ENCODE measurements at regions not wholly inside any gene's neighbourhood (a gene's known extent, or its start where the extent isn't known, plus 50 kb on each side); places are given as distances from the start of the nearest gene placed in this dataset.

DNA sequence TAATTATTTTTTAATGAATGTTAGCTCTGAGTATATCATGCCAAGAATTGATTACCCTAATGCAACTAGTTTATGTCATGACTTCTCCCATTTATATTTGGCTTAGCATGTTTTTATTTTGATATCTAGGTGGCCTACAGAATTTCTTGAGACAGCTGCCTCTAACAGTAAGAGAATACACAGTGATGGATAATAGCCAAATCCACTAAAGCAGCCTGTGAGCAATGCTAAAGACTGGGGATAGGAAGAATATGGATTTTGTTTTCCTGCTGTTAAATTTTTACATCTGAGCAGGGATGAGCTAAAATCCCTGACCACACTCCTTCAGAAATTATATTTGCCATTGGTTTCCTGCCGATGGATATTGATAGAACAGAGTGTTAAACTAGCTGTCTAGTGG is 149.3 kb upstream of the TGFBR2 start:
- H3K9me2 ChIP-seq (replicated peaks; ENCODE audit: control insufficient read depth, low read length), result no peaks in the 10 kb centered on the region
- H3K27me3 ChIP-seq (ENCODE audit: control insufficient read depth, low read length), result no peaks in the 10 kb centered on the region
- no peak overlapping the region for H3K4me3 ChIP-seq (ENCODE audit: low read length)
- no peaks in the 10 kb centered on the region for H3K36me3 ChIP-seq (ENCODE audit: control insufficient read depth, low read length)
- no peaks in the 10 kb centered on the region for H3K9me3 ChIP-seq (ENCODE audit: control insufficient read depth, insufficient read depth, low read length)
- TF ChIP-seq, protein P1, sequence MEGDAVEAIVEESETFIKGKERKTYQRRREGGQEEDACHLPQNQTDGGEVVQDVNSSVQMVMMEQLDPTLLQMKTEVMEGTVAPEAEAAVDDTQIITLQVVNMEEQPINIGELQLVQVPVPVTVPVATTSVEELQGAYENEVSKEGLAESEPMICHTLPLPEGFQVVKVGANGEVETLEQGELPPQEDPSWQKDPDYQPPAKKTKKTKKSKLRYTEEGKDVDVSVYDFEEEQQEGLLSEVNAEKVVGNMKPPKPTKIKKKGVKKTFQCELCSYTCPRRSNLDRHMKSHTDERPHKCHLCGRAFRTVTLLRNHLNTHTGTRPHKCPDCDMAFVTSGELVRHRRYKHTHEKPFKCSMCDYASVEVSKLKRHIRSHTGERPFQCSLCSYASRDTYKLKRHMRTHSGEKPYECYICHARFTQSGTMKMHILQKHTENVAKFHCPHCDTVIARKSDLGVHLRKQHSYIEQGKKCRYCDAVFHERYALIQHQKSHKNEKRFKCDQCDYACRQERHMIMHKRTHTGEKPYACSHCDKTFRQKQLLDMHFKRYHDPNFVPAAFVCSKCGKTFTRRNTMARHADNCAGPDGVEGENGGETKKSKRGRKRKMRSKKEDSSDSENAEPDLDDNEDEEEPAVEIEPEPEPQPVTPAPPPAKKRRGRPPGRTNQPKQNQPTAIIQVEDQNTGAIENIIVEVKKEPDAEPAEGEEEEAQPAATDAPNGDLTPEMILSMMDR (IDR thresholded peaks at IDR 0.05; ENCODE audit: low read depth, low read length, poor library complexity, severe bottlenecking), result no peak
- TF ChIP-seq EZH2phosphoT487 (IDR thresholded peaks at IDR 0.05; ENCODE audit: borderline replicate concordance, low read length), result no peak
- H3K79me2 ChIP-seq (ENCODE audit: control insufficient read depth, low read length), result no peaks in the 10 kb centered on the region
- no peaks in the 10 kb centered on the region for H3F3A ChIP-seq (ENCODE audit: control insufficient read depth, insufficient read depth)
- no peaks in the 10 kb centered on the region for H4K20me1 ChIP-seq (ENCODE audit: control insufficient read depth, insufficient read depth, low read depth, low read length)
- no peak overlapping the region for H3K27ac ChIP-seq (ENCODE audit: low read depth, low read length)
- H3K4me2 ChIP-seq (ENCODE audit: low read length), result no peak overlapping the region
- H3K4me1 ChIP-seq (ENCODE audit: control insufficient read depth, low read length), result no peaks in the 10 kb centered on the region

DNA sequence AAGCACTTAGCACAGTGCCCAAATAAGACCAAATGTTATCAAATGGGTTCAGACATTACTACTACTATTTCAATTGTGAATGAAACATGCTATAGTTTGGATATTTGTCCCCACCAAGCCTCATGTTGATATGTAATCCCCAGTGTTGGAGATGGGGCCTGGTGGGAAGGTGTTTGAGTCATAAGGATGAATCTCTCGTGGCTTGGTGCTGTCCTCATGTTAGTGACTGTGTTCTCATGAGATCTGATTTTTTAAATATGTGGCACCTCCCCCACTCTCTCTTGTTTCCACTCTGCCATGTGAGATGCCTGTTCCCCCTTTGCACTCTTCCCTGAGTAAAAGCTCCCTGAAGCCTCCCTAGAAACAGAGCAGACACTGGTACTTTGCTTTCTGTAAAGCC is 148.7 kb upstream of the TGFBR2 start:
- no peak overlapping the region for H3K4me3 ChIP-seq (ENCODE audit: low read length)
- H4K20me1 ChIP-seq (ENCODE audit: control insufficient read depth, insufficient read depth, low read depth, low read length), result no peaks in the 10 kb centered on the region
- no peak overlapping the region for H3K27ac ChIP-seq (ENCODE audit: low read depth, low read length)
- no peaks in the 10 kb centered on the region for H3K9me3 ChIP-seq (ENCODE audit: control insufficient read depth, insufficient read depth, low read length)
- no peaks in the 10 kb centered on the region for H3K4me1 ChIP-seq (ENCODE audit: control insufficient read depth, low read length)
- no peak for TF ChIP-seq EZH2phosphoT487 (IDR thresholded peaks at IDR 0.05; ENCODE audit: borderline replicate concordance, low read length)
- TF ChIP-seq, protein P1 (IDR thresholded peaks at IDR 0.05; ENCODE audit: low read depth, low read length, poor library complexity, severe bottlenecking), result no peak
- H3K4me2 ChIP-seq (ENCODE audit: low read length), result no peak overlapping the region
- no peaks in the 10 kb centered on the region for H3K79me2 ChIP-seq (ENCODE audit: control insufficient read depth, low read length)
- no peaks in the 10 kb centered on the region for H3F3A ChIP-seq (ENCODE audit: control insufficient read depth, insufficient read depth)
- H3K36me3 ChIP-seq (ENCODE audit: control insufficient read depth, low read length), result no peaks in the 10 kb centered on the region
- no peaks in the 10 kb centered on the region for H3K9me2 ChIP-seq (replicated peaks; ENCODE audit: control insufficient read depth, low read length)
- no peaks in the 10 kb centered on the region for H3K27me3 ChIP-seq (ENCODE audit: control insufficient read depth, low read length)

DNA sequence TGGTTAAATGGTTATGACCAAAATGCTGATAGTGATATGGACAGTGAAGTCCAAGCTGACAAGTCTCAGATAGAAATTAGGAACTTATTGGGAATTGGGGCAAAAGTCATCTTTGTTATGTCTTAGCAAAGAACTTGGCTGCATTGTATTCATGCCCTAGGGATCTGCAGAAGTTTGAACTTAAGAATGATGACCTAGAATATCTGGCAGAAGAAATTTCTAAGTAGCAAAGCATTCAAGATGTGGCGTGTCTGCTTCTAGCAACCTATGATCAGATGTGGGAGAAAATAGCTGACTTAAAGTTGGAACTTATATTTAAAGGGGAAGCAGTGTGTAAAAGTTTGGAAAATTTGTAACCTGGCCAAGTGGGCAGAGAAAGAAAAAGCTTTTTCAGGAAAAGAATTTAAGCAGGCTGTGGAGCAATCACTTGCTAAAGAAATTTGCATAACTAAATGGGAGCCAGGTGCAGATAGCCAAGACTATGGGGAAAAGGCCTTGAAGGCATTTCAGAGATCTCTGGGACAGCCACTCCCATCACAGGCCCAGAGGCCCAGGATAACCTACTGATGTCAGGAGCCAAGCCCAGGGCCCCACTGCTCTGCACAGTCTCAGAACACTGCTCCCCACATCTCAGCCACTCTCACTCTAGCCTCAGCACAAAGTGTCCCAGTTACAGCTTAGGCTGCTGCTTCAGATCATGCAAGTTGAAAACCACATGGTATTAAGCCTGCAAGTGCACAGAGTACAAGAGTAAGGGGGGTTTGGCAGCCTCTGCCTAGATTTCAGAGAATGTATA is 147.8 kb upstream of the TGFBR2 start:
- no peak overlapping the region for H3K4me3 ChIP-seq (ENCODE audit: low read length)

More for the DNA sequence above, 147.8 kb upstream of the TGFBR2 start:
- H3K4me1 ChIP-seq (ENCODE audit: control insufficient read depth, low read length), result no peaks in the 10 kb centered on the region
- H3K27me3 ChIP-seq (ENCODE audit: control insufficient read depth, low read length), result no peaks in the 10 kb centered on the region
- no peak overlapping the region for H3K27ac ChIP-seq (ENCODE audit: low read depth, low read length)
- no peaks in the 10 kb centered on the region for H4K20me1 ChIP-seq (ENCODE audit: control insufficient read depth, insufficient read depth, low read depth, low read length)
- no peaks in the 10 kb centered on the region for H3K36me3 ChIP-seq (ENCODE audit: control insufficient read depth, low read length)
- H3K79me2 ChIP-seq (ENCODE audit: control insufficient read depth, low read length), result no peaks in the 10 kb centered on the region
- no peaks in the 10 kb centered on the region for H3K9me3 ChIP-seq (ENCODE audit: control insufficient read depth, insufficient read depth, low read length)
- H3K9me2 ChIP-seq (replicated peaks; ENCODE audit: control insufficient read depth, low read length), result no peaks in the 10 kb centered on the region
- no peak overlapping the region for H3K4me2 ChIP-seq (ENCODE audit: low read length)
- no peaks in the 10 kb centered on the region for H3F3A ChIP-seq (ENCODE audit: control insufficient read depth, insufficient read depth)
- TF ChIP-seq, protein P1 (IDR thresholded peaks at IDR 0.05; ENCODE audit: low read depth, low read length, poor library complexity, severe bottlenecking), result no peak
- no peak for TF ChIP-seq EZH2phosphoT487 (IDR thresholded peaks at IDR 0.05; ENCODE audit: borderline replicate concordance, low read length)

Data from DOHH2 (cell line).